ENCODE measurements at regions not wholly inside any gene's neighbourhood (a gene's known extent, or its start where the extent isn't known, plus 50 kb on each side); places are given as distances from the start of the nearest gene placed in this dataset.

DNA sequence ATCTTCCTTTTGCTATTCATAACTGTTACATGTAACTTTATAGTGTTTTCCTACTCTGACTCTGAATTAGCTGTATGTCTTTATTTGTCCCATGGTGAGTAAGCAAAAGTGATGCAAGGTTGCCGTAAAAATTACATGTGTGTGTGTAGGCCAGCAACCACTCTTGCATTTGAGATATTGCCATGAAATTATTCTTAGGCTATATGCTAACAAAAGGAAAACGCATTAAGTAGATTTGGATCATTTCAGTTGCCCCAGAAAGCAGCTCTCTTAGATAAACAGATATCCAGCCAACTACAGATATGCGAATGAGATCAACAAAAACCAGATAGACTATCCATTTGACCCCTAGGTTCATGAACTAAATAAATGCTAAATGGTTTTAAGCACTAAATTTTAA, 73.6 kb downstream of the CYLC2 start:
- H3K27ac Mint-ChIP-seq, result no peak overlapping the region
- H3K4me1 Mint-ChIP-seq, result no peaks in the 10 kb centered on the region
- no peaks in the 10 kb centered on the region for H3K36me3 Mint-ChIP-seq
- POLR2A ChIA-PET, result no interaction called here
- ATAC-seq (ENCODE audit: low read depth), result no peak
- no peaks in the 10 kb centered on the region for H3K9me3 Mint-ChIP-seq
- H3K4me3 Mint-ChIP-seq, result no peak overlapping the region
- DNase-seq, result no peak
- no peaks in the 10 kb centered on the region for H3K27me3 Mint-ChIP-seq

DNA sequence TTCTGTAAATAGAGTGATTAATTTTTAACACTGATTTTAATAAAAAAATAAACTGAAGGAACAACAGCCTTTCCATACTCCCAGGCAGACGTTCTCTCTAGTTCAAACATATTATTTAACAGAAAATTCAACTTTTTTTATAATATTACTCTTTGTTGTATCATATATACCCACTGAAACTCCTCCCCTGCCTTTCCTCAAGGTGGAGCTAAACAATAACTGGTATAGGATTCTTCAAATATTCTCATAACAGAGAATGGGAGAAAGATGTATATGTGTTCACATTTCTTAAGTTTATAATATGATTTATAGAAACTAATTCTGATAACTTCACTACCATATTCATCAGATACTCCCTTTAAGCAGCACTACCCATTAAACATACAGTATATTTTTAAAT, 83.4 kb downstream of the CYLC2 start:
- no peaks in the 10 kb centered on the region for H3K4me1 Mint-ChIP-seq
- no peak overlapping the region for H3K4me3 Mint-ChIP-seq
- DNase-seq, result no peak
- H3K36me3 Mint-ChIP-seq, result no peaks in the 10 kb centered on the region
- no peaks in the 10 kb centered on the region for H3K27me3 Mint-ChIP-seq
- POLR2A ChIA-PET, result no interaction called here
- ATAC-seq (ENCODE audit: low read depth), result no peak
- H3K27ac Mint-ChIP-seq, result no peak overlapping the region
- no peaks in the 10 kb centered on the region for H3K9me3 Mint-ChIP-seq

DNA sequence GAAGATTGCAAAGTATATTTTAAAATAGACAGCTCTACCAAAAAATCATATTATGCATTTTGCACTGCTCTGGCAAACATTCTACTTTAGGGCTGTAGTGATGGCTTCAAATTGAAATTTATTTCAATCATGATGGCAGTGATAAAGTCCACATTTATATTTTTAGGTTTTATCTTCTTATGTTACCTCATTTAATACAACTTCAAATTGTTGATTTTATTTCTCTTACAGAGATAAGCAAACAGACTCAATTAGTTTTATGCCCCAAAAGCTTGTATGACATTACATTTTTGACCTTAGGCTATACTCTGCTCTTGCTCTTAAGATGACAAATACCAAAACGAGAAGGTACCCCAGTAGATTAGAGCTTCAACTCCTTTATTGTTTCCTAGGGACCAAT, 87.4 kb downstream of the CYLC2 start:
- Mint-ChIP-seq H3K4me1 (no peaks in the 10 kb centered on the region), H3K27ac (no peak overlapping the region), H3K9me3 (peaks cover 1% of the 10 kb centered on the region), H3K4me3 (no peak overlapping the region), H3K36me3 (no peaks in the 10 kb centered on the region), H3K27me3 (no peaks in the 10 kb centered on the region)
- POLR2A ChIA-PET, result no interaction called here
- no peak for DNase-seq
- ATAC-seq (ENCODE audit: low read depth), result no peak

DNA sequence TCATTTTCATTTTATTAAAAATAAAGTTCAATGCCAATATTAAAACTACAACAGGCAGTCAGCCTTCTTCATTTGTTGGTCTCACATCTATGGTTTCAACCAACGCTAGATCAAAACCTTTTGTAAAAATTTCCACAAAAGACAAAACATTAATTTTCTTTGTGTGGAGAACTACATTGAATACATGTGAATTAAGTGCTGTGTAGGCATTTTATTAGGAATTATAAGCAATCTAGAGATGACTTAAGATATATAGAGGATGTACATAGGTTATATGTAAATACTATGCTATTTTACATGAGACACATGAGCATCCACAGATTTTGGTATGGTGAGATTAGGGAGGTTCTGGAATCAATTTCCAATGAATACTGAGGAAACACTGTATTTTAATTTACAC, 94.2 kb downstream of the CYLC2 start:
- H3K27me3 Mint-ChIP-seq, result no peaks in the 10 kb centered on the region
- peaks cover 1% of the 10 kb centered on the region for H3K9me3 Mint-ChIP-seq
- H3K27ac Mint-ChIP-seq, result no peak overlapping the region
- ATAC-seq (ENCODE audit: low read depth) (no peak), DNase-seq (no peak)
- POLR2A ChIA-PET, result no interaction called here
- no peak overlapping the region for H3K4me3 Mint-ChIP-seq
- H3K4me1 Mint-ChIP-seq, result no peaks in the 10 kb centered on the region
- no peaks in the 10 kb centered on the region for H3K36me3 Mint-ChIP-seq

DNA sequence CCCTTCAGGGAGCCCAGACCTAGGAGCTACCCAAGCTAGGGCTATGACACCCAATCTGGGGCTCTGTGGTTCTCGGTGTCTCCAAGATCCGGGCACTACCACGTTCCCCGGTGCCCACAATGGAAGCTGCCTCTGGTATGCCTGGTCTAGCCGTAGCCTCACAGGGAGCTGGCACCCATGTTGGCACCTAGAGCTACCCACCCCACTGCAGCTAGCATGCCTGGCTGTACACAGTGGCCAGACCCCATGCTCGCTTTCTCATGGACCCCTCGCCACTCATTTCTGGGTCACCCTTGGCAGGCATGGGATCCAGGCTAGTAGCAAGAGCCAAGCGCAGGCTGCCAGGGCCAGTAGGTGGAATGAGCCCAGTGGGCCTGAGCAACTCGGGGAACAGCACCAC, 109.0 kb downstream of the CYLC2 start:
- no peak for DNase-seq
- no peaks in the 10 kb centered on the region for H3K27me3 Mint-ChIP-seq
- H3K4me3 Mint-ChIP-seq, result no peak overlapping the region
- no peak overlapping the region for H3K27ac Mint-ChIP-seq
- POLR2A ChIA-PET, result no interaction called here
- no peaks in the 10 kb centered on the region for H3K4me1 Mint-ChIP-seq
- no peak for ATAC-seq (ENCODE audit: low read depth)
- H3K36me3 Mint-ChIP-seq, result no peaks in the 10 kb centered on the region
- peaks cover 6% of the 10 kb centered on the region for H3K9me3 Mint-ChIP-seq

DNA sequence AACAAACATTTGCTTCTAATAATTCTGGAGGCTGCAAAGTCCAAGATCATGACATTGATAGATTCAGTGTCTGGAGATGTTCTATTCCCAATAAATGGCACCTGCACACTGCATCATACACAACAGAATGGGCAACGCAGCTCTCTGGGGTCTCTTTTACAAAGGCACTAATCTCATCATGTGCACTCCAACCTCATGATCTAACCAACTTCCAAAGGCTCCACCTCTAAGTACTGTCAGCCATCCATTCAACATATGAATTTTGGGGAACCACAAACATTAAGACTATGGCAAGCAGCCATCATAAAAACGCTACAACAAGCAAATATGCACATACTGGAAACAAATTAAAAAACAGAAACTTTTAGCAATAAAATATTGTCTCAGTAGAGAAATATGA, 121.1 kb downstream of the CYLC2 start:
- no peaks in the 10 kb centered on the region for H3K9me3 Mint-ChIP-seq
- ATAC-seq (ENCODE audit: low read depth), result no peak
- POLR2A ChIA-PET, result no interaction called here

DNA sequence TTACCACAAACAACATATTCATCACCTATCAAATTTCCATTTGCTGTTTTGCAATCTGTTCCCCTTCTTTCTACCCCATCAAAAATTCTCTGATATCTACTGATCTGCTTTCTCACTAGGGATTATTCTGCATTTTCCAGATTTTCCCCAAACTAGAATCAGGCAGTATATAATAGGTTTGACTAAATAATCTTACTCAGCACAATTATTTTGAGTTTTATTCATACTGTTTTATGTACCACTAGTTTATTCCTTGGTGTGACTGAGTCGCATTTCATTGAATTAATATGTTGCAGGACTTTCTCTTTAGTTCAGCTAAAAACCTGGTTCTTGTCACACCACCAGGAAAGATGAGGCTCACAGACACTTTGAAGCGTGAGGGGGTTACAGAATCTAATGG, 131.4 kb downstream of the CYLC2 start:
- H3K27me3 Mint-ChIP-seq, result no peaks in the 10 kb centered on the region
- no peak overlapping the region for H3K27ac Mint-ChIP-seq
- DNase-seq (no peak), ATAC-seq (ENCODE audit: low read depth) (no peak)
- no peaks in the 10 kb centered on the region for H3K36me3 Mint-ChIP-seq
- peaks cover 5% of the 10 kb centered on the region for H3K9me3 Mint-ChIP-seq
- POLR2A ChIA-PET, result no interaction called here
- no peak overlapping the region for H3K4me3 Mint-ChIP-seq
- no peaks in the 10 kb centered on the region for H3K4me1 Mint-ChIP-seq

More for the DNA sequence above, 121.1 kb downstream of the CYLC2 start:
- no peak overlapping the region for H3K4me3 Mint-ChIP-seq
- H3K36me3 Mint-ChIP-seq, result no peaks in the 10 kb centered on the region
- no peaks in the 10 kb centered on the region for H3K27me3 Mint-ChIP-seq
- DNase-seq, result no peak
- no peak overlapping the region for H3K27ac Mint-ChIP-seq
- H3K4me1 Mint-ChIP-seq, result no peaks in the 10 kb centered on the region

DNA sequence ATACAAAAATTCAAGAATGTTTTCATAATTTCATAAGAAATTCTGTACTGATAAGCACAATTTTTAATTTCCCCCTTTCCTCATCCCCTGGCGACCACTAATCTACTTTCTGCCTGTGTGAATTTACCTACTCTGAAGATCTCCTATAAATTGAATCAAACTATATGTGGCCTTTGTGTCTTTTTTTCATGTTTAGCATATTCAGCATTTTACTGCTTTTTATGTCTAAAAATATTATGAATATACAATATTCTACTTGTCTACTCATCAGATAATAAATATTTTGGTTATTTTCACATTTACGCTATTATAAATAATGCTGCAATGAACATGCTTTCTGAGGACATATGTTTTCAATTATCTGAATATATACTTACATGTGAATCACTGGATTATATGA, 144.8 kb downstream of the CYLC2 start:
- Mint-ChIP-seq H3K27me3 (no peaks in the 10 kb centered on the region), H3K36me3 (no peaks in the 10 kb centered on the region), H3K4me3 (no peak overlapping the region), H3K27ac (no peak overlapping the region), H3K9me3 (peaks cover 4% of the 10 kb centered on the region), H3K4me1 (no peaks in the 10 kb centered on the region)
- DNase-seq, result no peak
- POLR2A ChIA-PET, result no interaction called here
- ATAC-seq (ENCODE audit: low read depth), result no peak

DNA sequence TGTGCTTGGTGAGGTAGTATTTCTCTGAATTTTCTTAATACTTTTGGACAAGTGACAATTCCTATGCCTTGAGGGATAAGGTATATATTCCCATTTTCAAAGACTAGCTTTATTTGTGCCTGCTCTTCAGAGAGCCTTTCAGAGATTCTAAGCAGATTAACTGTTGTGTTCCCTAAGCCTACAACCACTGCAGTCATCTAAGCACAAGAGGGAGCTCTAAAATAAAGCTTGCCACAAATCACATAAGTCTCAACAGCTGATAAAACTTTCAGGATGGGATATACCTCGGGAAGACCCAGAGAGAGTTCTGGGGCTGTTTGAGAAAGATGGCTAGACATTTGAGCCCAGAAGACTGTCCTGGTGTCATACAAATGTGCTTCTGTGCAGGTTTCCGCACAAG, 157.3 kb downstream of the CYLC2 start:
- ATAC-seq (ENCODE audit: low read depth) (no peak), DNase-seq (no peak)
- no peak overlapping the region for H3K27ac Mint-ChIP-seq
- H3K4me1 Mint-ChIP-seq, result no peaks in the 10 kb centered on the region
- H3K9me3 Mint-ChIP-seq, result peaks cover 11% of the 10 kb centered on the region
- POLR2A ChIA-PET, result no interaction called here
- H3K36me3 Mint-ChIP-seq, result no peaks in the 10 kb centered on the region
- no peaks in the 10 kb centered on the region for H3K27me3 Mint-ChIP-seq
- H3K4me3 Mint-ChIP-seq, result no peak overlapping the region

DNA sequence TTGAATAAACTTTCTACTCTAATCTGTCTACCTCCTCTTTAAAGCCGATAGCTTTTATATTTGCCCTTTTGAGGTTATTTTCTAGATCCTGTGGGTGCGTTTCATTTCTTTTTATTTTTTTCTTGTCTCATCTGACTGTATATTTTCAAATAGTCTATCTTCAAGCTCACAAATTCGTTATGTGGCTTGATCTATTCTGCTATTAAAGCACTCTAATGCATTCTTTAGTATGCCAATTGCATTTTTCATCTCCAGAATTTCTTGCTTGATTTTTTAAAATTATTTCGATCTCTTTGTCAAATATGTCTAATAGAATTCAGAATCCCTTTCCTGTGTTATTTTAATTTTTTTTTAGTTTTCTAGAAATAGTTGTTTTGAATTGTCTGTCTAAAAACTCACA, 172.4 kb downstream of the CYLC2 start:
- H3K4me3 Mint-ChIP-seq, result no peak overlapping the region
- no peaks in the 10 kb centered on the region for H3K27me3 Mint-ChIP-seq
- H3K9me3 Mint-ChIP-seq, result peaks cover 6% of the 10 kb centered on the region
- DNase-seq, result no peak
- POLR2A ChIA-PET, result no interaction called here
- no peak for ATAC-seq (ENCODE audit: low read depth)
- H3K36me3 Mint-ChIP-seq, result no peaks in the 10 kb centered on the region
- no peaks in the 10 kb centered on the region for H3K4me1 Mint-ChIP-seq
- no peak overlapping the region for H3K27ac Mint-ChIP-seq

DNA sequence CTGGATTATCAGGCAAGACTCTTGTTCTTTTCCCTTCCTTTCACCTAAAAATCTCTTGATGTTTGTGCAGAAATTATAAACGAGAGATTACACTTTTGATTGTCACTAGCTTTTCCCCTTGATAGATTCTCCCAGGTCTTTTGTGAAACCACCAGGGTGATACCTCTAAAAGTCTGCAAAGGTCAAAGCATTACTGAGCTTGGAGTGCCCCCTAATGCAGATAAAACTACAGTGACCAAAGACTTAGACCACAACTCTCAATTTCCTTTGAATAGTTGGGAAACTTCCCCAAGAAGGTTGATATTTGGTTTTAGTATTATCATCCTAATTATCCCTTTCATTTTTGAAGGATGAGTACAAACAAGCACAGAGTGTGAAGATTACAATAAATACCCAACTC, 173.1 kb downstream of the CYLC2 start:
- H3K4me3 Mint-ChIP-seq, result no peak overlapping the region
- peaks cover 6% of the 10 kb centered on the region for H3K9me3 Mint-ChIP-seq
- DNase-seq (no peak), ATAC-seq (ENCODE audit: low read depth) (no peak)
- H3K4me1 Mint-ChIP-seq, result no peaks in the 10 kb centered on the region
- H3K27ac Mint-ChIP-seq, result no peak overlapping the region
- H3K36me3 Mint-ChIP-seq, result no peaks in the 10 kb centered on the region
- H3K27me3 Mint-ChIP-seq, result no peaks in the 10 kb centered on the region
- POLR2A ChIA-PET, result no interaction called here

DNA sequence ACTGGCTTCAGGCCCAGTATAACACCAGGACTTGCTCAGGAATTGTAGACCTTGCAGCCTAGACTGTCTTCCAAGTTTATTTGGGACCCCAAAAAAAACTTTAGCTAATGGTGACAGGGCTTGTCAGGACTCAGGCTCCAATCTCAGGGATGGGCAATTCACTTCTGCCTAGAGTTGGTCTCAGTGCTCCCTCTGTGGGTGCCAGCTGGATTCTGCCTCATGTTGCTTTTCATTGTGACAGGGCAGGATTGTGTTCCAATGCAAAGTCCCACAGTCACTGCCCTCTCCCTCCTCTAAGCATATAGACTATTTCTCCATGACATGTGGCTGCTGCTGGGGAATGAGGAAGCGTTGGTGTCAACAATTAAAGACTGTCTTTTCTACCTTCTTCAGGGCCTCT, 174.7 kb downstream of the CYLC2 start:
- Mint-ChIP-seq H3K27me3 (no peaks in the 10 kb centered on the region), H3K27ac (no peak overlapping the region), H3K36me3 (no peaks in the 10 kb centered on the region), H3K4me3 (no peak overlapping the region), H3K4me1 (no peaks in the 10 kb centered on the region), H3K9me3 (peaks cover 6% of the 10 kb centered on the region)
- DNase-seq (no peak), ATAC-seq (ENCODE audit: low read depth) (no peak)
- POLR2A ChIA-PET, result no interaction called here

DNA sequence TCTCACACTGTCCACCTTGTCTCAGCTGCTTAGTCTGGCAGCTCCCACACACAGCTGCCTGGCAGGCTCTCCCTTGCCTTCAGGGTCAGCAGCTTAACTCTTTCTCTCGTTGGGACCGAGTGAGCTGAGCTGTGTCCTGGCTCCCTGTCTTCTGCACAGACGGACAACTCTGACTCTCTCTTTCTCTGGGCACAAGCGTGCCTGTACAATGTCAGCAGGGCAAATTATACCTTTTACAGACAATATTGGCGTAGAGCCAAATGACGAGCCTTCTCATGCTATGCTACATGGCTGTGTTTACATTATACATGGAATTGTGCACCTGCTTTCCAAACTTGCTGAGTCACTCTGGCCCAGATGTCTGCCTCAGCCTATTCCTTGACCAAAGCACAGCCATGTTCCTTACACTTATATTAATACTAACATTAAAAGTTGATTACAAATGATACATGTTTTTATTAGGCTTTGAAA, 188.6 kb downstream of the CYLC2 start:
- POLR2A ChIA-PET, result no interaction called here
- no peak overlapping the region for H3K4me3 Mint-ChIP-seq
- H3K27ac Mint-ChIP-seq, result no peak overlapping the region
- H3K36me3 Mint-ChIP-seq, result no peaks in the 10 kb centered on the region
- H3K4me1 Mint-ChIP-seq, result no peaks in the 10 kb centered on the region
- peaks cover 5% of the 10 kb centered on the region for H3K9me3 Mint-ChIP-seq
- no peaks in the 10 kb centered on the region for H3K27me3 Mint-ChIP-seq
- DNase-seq, result no peak
- no peak for ATAC-seq (ENCODE audit: low read depth)

DNA sequence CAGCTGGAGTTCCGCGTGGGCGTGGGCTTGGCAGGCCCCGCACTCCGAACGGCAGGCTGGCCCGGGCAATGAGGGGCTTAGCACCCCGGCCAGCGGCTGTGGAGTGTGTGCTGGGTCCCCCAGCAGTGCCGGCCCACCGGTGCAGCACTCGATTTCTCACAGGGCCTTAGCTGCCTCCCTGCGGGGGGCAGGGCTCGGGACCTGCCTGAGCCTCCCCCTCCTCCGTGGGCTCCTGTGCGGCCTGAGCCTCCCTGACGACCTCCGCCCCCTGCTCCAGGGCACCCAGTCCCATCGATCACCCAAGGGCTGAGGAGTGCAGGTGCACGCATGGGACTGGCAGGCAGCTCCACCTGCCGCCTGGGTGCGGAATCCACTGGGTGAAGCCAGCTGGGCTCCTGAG, 191.8 kb downstream of the CYLC2 start:
- ATAC-seq (ENCODE audit: low read depth), result no peak
- no peak for DNase-seq
- H3K27ac Mint-ChIP-seq, result no peak overlapping the region
- no peaks in the 10 kb centered on the region for H3K27me3 Mint-ChIP-seq
- POLR2A ChIA-PET, result no interaction called here
- no peaks in the 10 kb centered on the region for H3K4me1 Mint-ChIP-seq
- peaks cover 5% of the 10 kb centered on the region for H3K9me3 Mint-ChIP-seq
- no peak overlapping the region for H3K4me3 Mint-ChIP-seq
- H3K36me3 Mint-ChIP-seq, result no peaks in the 10 kb centered on the region

DNA sequence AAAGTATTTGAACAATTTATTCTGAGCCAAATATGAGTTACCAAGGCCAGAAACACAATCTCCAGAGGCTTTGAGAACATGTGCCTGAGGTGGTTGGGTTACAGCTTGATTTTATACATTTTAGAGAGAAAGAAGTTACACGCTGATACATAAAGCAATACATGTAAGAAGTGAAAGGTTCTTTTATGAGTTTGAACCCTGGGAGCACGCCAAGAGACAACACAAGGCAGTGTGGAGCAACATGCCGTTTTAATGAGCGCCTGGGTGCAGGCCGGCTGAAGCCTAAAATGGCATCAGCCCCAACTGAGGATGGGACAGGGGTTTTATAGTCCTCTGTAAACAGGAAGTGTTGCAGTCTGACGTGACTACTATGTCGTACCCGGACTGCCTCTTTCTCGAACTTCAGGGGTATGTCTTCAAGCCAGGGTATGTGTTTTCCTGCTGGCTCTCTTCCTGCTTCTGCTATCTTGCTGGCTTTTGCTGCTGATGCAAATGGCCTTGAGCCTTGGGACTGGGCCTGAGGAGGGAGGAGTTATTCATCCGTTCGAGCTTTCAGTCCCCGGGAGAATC, 193.7 kb downstream of the CYLC2 start:
- DNase-seq (no peak), ATAC-seq (ENCODE audit: low read depth) (no peak)
- POLR2A ChIA-PET, result no interaction called here
- no peak overlapping the region for H3K27ac Mint-ChIP-seq
- H3K4me1 Mint-ChIP-seq, result no peaks in the 10 kb centered on the region
- H3K27me3 Mint-ChIP-seq, result no peaks in the 10 kb centered on the region
- no peak overlapping the region for H3K4me3 Mint-ChIP-seq
- no peaks in the 10 kb centered on the region for H3K36me3 Mint-ChIP-seq
- H3K9me3 Mint-ChIP-seq, result peaks cover 3% of the 10 kb centered on the region
